Activated T-cell treated with anti-CD3 and anti-CD28 coated beads, Interleukin-2, amount 50 U/mL, for 4 hours (primary cell): ENCODE measurements at regions not wholly inside any gene's neighbourhood (a gene's known extent, or its start where the extent isn't known, plus 50 kb on each side); places are given as distances from the start of the nearest gene placed in this dataset.

Experiments
- ATAC-seq, 2 donors: fragments of 200-7000 bp; cut with Tn5 transposase; one replicate each; pipeline ENCODE4 v1.10.0; 2021
- DNase-seq: peaks from one replicate; pipeline ENCODE4 v3.0.0-alpha.2; 2020
- H3K27me3 Mint-ChIP-seq: one replicate; pipeline ENCODE4 v1.8.0; 2021; ENCODE audit warnings: low read depth, mixed read lengths
- H3K36me3 Mint-ChIP-seq: one replicate; pipeline ENCODE4 v1.8.0; 2022; ENCODE audit warnings: mixed read lengths; ENCODE audit not compliant: insufficient read depth
- H3K4me1 Mint-ChIP-seq: one replicate; pipeline ENCODE4 v1.8.0; 2021; ENCODE audit warnings: low read depth, mixed read lengths
- H3K4me3 Mint-ChIP-seq: one replicate; pipeline ENCODE4 v1.8.0; 2021; ENCODE audit warnings: mild to moderate bottlenecking, moderate library complexity, mixed read lengths
- H3K9me3 Mint-ChIP-seq: one replicate; pipeline ENCODE4 v1.8.0; 2021; ENCODE audit warnings: mixed read lengths

- no peak overlapping the region for H3K4me3 Mint-ChIP-seq
- no peaks in the 10 kb centered on the region for H3K4me1 Mint-ChIP-seq
- no peaks in the 10 kb centered on the region for H3K27me3 Mint-ChIP-seq
- DNase-seq (no peak), ATAC-seq (no peak)
- H3K9me3 Mint-ChIP-seq, result no peaks in the 10 kb centered on the region
- no peaks in the 10 kb centered on the region for H3K36me3 Mint-ChIP-seq
Measured at GRCh38 chr7:46160861-46161260, 239.8 kb upstream of the IGFBP3 start.

DNA sequence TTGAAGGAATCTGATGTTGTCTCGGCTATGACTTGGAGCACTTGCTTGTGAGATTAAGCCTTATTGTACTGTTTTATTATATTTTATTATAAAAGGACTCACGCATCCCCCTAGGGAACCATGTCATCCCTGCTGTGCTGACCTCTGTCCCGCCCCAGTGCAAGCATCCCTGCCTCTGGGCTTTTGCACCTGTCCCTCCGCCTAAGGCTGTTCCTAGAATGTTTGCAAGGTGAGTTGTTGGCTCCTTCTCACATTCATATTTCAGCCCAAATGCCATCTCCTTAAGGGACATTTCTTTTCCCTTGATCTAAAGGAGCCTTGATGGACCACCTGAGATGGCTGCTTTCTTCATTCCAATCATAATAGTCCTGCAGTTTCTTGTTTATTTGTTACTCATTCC is 236.9 kb upstream of the IGFBP3 start:
- no peak for ATAC-seq
- H3K4me3 Mint-ChIP-seq, result no peak overlapping the region

DNA sequence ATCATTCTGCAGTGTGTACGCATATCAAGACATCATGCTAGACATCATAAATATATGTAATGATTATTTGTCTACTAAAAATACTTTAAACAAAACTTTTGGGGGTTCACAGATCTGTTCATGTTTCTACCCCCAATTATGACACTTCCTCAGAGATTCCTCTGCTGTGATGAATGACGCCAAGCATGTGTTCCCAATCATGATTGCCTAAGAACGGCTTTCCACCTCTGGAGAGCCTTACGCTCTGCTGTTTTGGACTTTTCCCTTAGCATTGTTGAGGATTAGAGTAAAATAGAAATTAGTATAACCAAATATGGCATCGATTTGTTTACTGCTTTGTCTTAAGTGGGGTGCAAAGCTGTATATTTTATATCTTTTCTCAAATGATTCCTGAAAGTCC is 236.3 kb upstream of the IGFBP3 start:
- Mint-ChIP-seq H3K36me3 (no peaks in the 10 kb centered on the region), H3K27me3 (no peaks in the 10 kb centered on the region), H3K4me3 (no peak overlapping the region)

More for the DNA sequence above, 236.9 kb upstream of the IGFBP3 start:
- no peaks in the 10 kb centered on the region for H3K9me3 Mint-ChIP-seq
- H3K36me3 Mint-ChIP-seq, result no peaks in the 10 kb centered on the region
- no peak for DNase-seq
- H3K27me3 Mint-ChIP-seq, result no peaks in the 10 kb centered on the region
- H3K4me1 Mint-ChIP-seq, result no peaks in the 10 kb centered on the region

DNA sequence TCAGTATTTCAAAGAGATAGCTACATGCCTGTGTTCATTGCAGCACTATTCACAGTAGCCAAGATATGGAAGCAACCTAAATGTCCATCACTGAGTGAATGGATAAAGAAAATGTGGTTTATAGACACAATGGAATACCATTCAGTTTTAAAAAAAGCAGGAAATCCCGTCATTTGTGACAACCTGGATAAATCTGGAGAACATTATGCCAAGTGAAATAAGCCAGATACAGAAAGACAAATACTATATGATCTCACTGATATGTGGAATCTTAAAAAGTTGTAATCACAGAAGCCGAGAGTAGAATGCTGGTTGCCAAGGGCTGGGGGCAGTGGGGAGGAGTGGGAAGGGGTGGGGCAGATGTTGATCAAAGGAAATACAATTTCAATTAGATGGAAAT is 235.8 kb upstream of the IGFBP3 start:
- DNase-seq, result no peak
- H3K4me3 Mint-ChIP-seq, result no peak overlapping the region
- no peaks in the 10 kb centered on the region for H3K27me3 Mint-ChIP-seq
- H3K36me3 Mint-ChIP-seq, result no peaks in the 10 kb centered on the region
- H3K9me3 Mint-ChIP-seq, result no peaks in the 10 kb centered on the region
- no peak for ATAC-seq
- no peaks in the 10 kb centered on the region for H3K4me1 Mint-ChIP-seq

More for the DNA sequence above, 236.3 kb upstream of the IGFBP3 start:
- no peak for ATAC-seq
- DNase-seq, result no peak
- Mint-ChIP-seq H3K4me1 (no peaks in the 10 kb centered on the region), H3K9me3 (no peaks in the 10 kb centered on the region)

- H3K4me1 Mint-ChIP-seq, result no peaks in the 10 kb centered on the region
- H3K36me3 Mint-ChIP-seq, result no peaks in the 10 kb centered on the region
- no peaks in the 10 kb centered on the region for H3K27me3 Mint-ChIP-seq
- H3K9me3 Mint-ChIP-seq, result no peaks in the 10 kb centered on the region
- no peak overlapping the region for H3K4me3 Mint-ChIP-seq
- DNase-seq (no peak), ATAC-seq (no peak)
Measured at GRCh38 chr7:46156086-46156485, 235.0 kb upstream of the IGFBP3 start.

DNA sequence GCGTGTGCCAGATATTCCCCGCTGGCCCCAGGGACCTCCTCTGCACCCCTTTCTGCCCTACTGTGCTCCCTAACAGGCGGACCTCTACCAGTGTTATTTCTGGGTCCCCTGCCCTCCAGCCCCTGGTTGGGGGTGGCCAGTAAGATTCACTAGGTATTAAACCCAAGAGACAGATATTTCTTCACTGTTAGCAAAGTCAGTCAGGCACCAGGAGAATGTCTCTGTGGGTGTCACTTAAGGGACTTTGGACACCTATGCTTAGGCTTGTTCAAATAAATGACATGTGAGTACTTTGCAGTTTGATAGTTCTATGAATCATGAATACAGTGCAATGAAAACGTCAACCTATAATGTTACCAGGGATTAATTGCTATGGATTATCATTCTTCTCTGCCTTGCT is 234.3 kb upstream of the IGFBP3 start:
- no peak for ATAC-seq
- no peaks in the 10 kb centered on the region for H3K36me3 Mint-ChIP-seq

DNA sequence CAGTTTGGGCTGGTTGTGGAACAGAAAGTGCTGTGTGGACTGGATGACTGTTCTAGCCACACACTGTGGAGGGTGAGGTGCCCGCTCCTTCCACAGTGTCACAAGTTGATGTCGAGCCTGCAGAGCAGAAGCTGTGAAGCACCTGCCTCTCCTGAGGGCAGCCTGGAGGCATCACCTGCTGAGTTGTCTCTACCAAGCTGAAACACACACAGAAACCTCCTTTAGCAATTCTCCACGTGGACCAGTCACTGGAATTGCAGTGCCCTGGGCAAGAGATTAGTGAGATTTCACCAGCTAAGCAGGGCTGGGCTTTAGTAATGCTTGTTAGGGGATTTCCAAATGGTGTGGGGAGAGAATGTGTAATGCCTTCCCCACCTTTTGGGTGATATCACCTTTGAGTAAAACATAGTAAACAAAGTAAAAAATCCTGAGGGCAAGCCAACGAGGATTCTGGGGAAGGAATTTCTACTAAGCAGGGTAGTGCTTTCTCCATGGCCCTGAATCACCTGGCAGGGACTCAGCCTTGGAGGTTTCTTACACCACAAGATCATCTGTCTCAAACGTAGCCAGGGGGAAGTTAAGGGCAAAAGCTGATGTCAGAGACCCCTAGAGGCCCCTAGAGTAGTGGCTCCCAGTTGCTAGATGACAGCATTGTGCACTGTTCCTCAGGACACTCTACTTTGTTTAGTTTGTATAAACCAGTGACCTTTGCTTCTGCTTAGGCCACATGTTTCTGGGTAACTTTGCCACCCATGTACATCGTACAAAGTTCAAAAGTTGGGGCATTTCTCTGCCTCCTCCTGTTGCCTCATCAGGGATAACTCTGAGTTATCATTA is 233.1 kb upstream of the IGFBP3 start:
- no peak for ATAC-seq
- Mint-ChIP-seq H3K27me3 (no peaks in the 10 kb centered on the region), H3K4me3 (no peak overlapping the region), H3K36me3 (no peaks in the 10 kb centered on the region), H3K9me3 (peaks cover 6% of the 10 kb centered on the region), H3K4me1 (no peaks in the 10 kb centered on the region)
- DNase-seq, result no peak

More for the DNA sequence above, 234.3 kb upstream of the IGFBP3 start:
- Mint-ChIP-seq H3K4me1 (no peaks in the 10 kb centered on the region), H3K27me3 (no peaks in the 10 kb centered on the region), H3K4me3 (no peak overlapping the region), H3K9me3 (peaks cover 6% of the 10 kb centered on the region)
- DNase-seq, result no peak

- no peaks in the 10 kb centered on the region for H3K4me1 Mint-ChIP-seq
- DNase-seq, result no peak
- ATAC-seq, result no peak
- H3K4me3 Mint-ChIP-seq, result no peak overlapping the region
- no peaks in the 10 kb centered on the region for H3K27me3 Mint-ChIP-seq
- H3K9me3 Mint-ChIP-seq, result peaks cover 6% of the 10 kb centered on the region
- H3K36me3 Mint-ChIP-seq, result no peaks in the 10 kb centered on the region
Measured at GRCh38 chr7:46153583-46153950, 232.5 kb upstream of the IGFBP3 start.

DNA sequence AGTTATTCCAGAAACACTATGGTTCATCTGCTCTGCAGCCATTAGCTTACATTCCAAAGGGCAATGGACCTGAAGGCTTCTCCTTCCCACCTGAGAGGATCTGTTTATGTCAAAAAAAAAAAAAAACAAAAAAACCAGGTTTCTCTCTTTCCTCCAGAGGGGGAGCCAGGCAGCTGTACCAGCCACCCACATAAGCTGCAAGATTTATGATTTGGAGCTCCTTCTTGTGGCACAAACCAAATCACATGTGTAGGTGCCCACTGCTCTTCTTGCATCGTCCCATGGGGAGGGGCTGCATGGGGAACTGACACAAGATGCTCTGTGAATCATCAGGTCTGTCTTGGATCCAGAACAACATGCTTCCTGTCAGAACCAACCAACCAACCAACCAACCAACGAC is 231.6 kb upstream of the IGFBP3 start:
- H3K27me3 Mint-ChIP-seq, result no peaks in the 10 kb centered on the region
- no peak overlapping the region for H3K4me3 Mint-ChIP-seq
- no peaks in the 10 kb centered on the region for H3K36me3 Mint-ChIP-seq
- H3K9me3 Mint-ChIP-seq, result peaks cover 6% of the 10 kb centered on the region
- DNase-seq, result no peak
- H3K4me1 Mint-ChIP-seq, result no peaks in the 10 kb centered on the region
- ATAC-seq, result no peak

DNA sequence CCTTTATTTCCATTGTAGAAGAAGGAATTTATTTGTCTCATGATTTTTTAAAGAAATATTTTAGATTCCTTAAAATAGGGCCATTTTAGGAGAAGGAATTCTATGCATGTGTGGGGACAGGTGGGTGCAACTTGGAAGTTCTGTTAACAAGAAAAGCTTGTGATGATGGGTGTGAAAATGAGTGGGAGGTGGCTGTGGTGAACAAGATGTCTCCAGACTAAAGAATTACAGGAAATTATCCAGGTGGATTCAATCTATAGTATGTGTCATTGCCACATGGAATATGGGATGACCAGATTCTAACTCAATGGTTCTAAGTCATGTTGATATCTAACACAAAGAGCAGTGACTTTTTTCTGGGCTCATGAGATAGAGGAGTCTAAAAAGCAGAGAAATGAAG is 229.6 kb upstream of the IGFBP3 start:
- no peak for ATAC-seq
- no peaks in the 10 kb centered on the region for H3K27me3 Mint-ChIP-seq
- no peaks in the 10 kb centered on the region for H3K4me1 Mint-ChIP-seq
- no peak overlapping the region for H3K4me3 Mint-ChIP-seq
- H3K9me3 Mint-ChIP-seq, result peaks cover 6% of the 10 kb centered on the region
- DNase-seq, result no peak
- H3K36me3 Mint-ChIP-seq, result no peaks in the 10 kb centered on the region

- DNase-seq, result no peak
- H3K27me3 Mint-ChIP-seq, result no peaks in the 10 kb centered on the region
- H3K4me1 Mint-ChIP-seq, result no peaks in the 10 kb centered on the region
- no peaks in the 10 kb centered on the region for H3K36me3 Mint-ChIP-seq
- no peak for ATAC-seq
- peaks cover 6% of the 10 kb centered on the region for H3K9me3 Mint-ChIP-seq
- H3K4me3 Mint-ChIP-seq, result no peak overlapping the region
Measured at GRCh38 chr7:46150202-46150601, 229.1 kb upstream of the IGFBP3 start.

DNA sequence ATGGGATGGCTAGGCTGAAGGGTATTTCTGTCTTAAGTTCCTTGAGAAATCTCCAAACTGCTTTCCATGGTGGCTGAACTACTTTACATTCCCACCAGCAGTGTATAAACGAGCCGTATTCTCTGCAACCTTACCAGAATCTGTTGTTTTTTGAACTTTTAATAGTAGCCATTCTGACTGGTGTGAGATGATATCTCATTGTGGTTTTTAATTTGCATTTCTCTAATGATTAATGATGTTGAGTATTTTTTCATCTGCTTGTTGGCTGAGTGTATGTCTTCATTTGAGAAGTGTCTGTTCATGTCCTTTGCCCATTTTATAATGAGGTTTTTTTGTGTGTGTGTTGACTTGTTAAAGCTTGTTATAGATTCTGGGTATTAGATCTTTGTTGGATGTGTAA is 226.8 kb upstream of the IGFBP3 start:
- no peaks in the 10 kb centered on the region for H3K4me1 Mint-ChIP-seq
- DNase-seq, result no peak
- no peak overlapping the region for H3K4me3 Mint-ChIP-seq
- no peak for ATAC-seq
- no peaks in the 10 kb centered on the region for H3K27me3 Mint-ChIP-seq
- H3K9me3 Mint-ChIP-seq, result peaks cover 6% of the 10 kb centered on the region
- H3K36me3 Mint-ChIP-seq, result no peaks in the 10 kb centered on the region

DNA sequence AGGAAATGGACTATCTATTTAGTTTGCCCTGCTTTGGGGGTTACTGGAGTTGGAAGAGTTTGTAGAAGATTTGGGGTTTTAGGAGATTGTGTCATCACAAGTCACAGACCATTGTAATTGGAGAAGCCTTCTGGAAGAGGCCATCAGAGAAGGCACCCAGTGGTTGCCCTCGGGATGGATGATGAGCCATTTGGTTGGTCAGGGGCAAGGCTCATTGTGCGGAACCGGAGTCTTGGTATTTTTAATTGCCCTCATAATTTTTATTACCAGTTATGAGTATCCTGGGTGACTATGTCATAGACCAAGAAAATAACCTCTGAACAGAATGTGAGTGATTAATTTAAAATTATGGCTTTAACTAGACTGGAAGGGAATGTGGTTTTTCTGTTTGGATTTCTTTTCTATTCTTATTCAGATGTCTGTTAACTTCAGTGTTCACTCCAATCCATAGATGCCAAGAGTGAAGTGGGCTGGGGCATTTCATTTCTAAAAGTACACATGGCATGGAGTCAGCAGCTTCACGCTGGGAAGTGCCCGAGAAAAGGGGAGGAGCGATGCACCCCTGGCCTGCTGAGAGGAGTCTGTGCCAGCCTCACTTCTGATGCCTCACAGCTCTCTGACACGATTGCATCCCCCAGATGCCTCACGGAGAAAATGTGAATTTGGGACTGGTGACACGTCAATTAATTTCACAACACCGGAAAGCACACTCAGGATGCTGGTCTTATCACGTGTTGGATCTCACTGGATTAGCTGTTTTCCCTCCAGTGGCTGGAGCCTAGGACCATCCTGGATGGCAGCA is 225.6 kb upstream of the IGFBP3 start:
- ATAC-seq (no peak), DNase-seq (no peak)
- no peak overlapping the region for H3K4me3 Mint-ChIP-seq
- H3K36me3 Mint-ChIP-seq, result no peaks in the 10 kb centered on the region
- H3K27me3 Mint-ChIP-seq, result no peaks in the 10 kb centered on the region
- no peaks in the 10 kb centered on the region for H3K4me1 Mint-ChIP-seq
- peaks cover 6% of the 10 kb centered on the region for H3K9me3 Mint-ChIP-seq

DNA sequence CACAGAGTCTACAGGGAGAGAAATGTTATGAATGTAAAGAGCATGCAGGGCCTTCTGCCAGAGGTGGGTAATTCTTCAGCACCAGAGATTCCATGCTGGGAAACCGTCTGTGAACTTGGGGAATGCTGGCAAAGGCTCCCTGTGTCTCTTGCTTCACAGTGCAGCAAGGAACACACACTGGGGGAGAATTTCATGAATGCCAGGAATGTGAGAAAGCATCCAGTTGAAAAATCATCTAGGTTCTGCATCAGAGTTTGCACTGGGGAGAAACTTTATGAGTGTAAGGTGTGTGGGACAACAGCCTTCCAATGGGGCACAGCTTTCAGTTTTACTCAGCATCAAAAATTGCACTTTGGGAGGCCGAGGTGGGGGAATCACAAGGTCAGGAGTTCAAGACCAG is 224.3 kb upstream of the IGFBP3 start:
- Mint-ChIP-seq H3K27me3 (no peaks in the 10 kb centered on the region), H3K9me3 (peaks cover 1% of the 10 kb centered on the region), H3K4me3 (no peak overlapping the region), H3K36me3 (no peaks in the 10 kb centered on the region), H3K4me1 (no peaks in the 10 kb centered on the region)
- DNase-seq (no peak), ATAC-seq (no peak)
